Keratinocyte (primary cell): ENCODE measurements at regions not wholly inside any gene's neighbourhood (a gene's known extent, or its start where the extent isn't known, plus 50 kb on each side); places are given as distances from the start of the nearest gene placed in this dataset.

ENCODE experiments used
- DNase-seq: peaks from one replicate; pipeline ENCODE4 v3.0.0-alpha.2; 2011; ENCODE audit warnings: low read depth, missing footprints, low spot score
- FAIRE-seq: peaks from 2 replicates; lab custom pipeline; 2011; peaks lifted over from hg19 to GRCh38; lab: Jason Lieb, UNC
- H2AFZ ChIP-seq: 2 replicates; pipeline ENCODE4 v1.6.0; 2012; ENCODE audit warnings: low read length, control low read depth, inconsistent platforms; ENCODE audit not compliant: control insufficient read depth
- H3K27ac ChIP-seq: 2 replicates; pipeline ENCODE4 v1.5.1; 2011; ENCODE audit warnings: low read length; ENCODE audit not compliant: control insufficient read depth, insufficient read depth
- H3K27me3 ChIP-seq: 3 replicates; pipeline ENCODE4 v1.6.0; 2011; ENCODE audit warnings: low read length; ENCODE audit not compliant: control insufficient read depth, insufficient read depth; ENCODE audit errors: extremely low read depth
- H3K36me3 ChIP-seq, 2 experiments: 2 replicates in 1 of 2; 3 replicates in 1 of 2; pipeline ENCODE4 v1.5.1; 2011; ENCODE audit warnings: low read length in 2 of 2, mild to moderate bottlenecking in 1 of 2; ENCODE audit not compliant: control insufficient read depth in 2 of 2, insufficient read depth in 2 of 2; ENCODE audit errors: extremely low read depth in 1 of 2
- H3K4me1 ChIP-seq: 3 replicates; pipeline ENCODE4 v1.5.1; 2011; ENCODE audit warnings: low read length; ENCODE audit not compliant: control insufficient read depth, insufficient read depth; ENCODE audit errors: extremely low read depth
- H3K4me2 ChIP-seq: 3 replicates; pipeline ENCODE4 v1.6.0; 2011; ENCODE audit warnings: low read depth, low read length; ENCODE audit not compliant: control insufficient read depth, insufficient read depth; ENCODE audit errors: extremely low read depth
- H3K4me3 ChIP-seq, 3 experiments: fragments of 200-600 bp in 1 of 3; sonication (generic) in 1 of 3; 2 replicates in 2 of 3; 3 replicates in 1 of 3; pipeline ENCODE4 v1.5.1; 2011 to 2016; ENCODE audit warnings: low read length in 3 of 3, mild to moderate bottlenecking in 3 of 3, control low read depth in 2 of 3, inconsistent platforms in 1 of 3, low read depth in 1 of 3, mixed read lengths in 1 of 3, mixed run types in 1 of 3, moderate library complexity in 1 of 3; ENCODE audit not compliant: control insufficient read depth in 2 of 3, insufficient read depth in 2 of 3; ENCODE audit errors: extremely low read depth in 1 of 3
- H3K79me2 ChIP-seq: 2 replicates; pipeline ENCODE4 v1.6.0; 2012; ENCODE audit warnings: low read length; ENCODE audit not compliant: control insufficient read depth, insufficient read depth
- H3K9ac ChIP-seq: 3 replicates; pipeline ENCODE4 v1.6.0; 2011; ENCODE audit warnings: low read length; ENCODE audit not compliant: control insufficient read depth, insufficient read depth; ENCODE audit errors: extremely low read depth
- H3K9me1 ChIP-seq: 3 replicates; pipeline ENCODE4 v1.6.0; 2011; ENCODE audit warnings: low read length; ENCODE audit not compliant: control insufficient read depth, insufficient read depth; ENCODE audit errors: extremely low read depth
- H3K9me3 ChIP-seq: 2 replicates; pipeline ENCODE4 v1.5.1; 2012; ENCODE audit warnings: low read depth, low read length; ENCODE audit not compliant: control insufficient read depth
- H4K20me1 ChIP-seq: 3 replicates; pipeline ENCODE4 v1.6.0; 2011; ENCODE audit warnings: low read length; ENCODE audit not compliant: control insufficient read depth, insufficient read depth; ENCODE audit errors: extremely low read depth
- CTCF ChIP-seq, 3 experiments: IDR thresholded peaks in 1 of 3; conservative IDR thresholded peaks in 1 of 3; optimal IDR thresholded peaks in 1 of 3; 2 replicates in 2 of 3; 3 replicates in 1 of 3; pipeline versions ENCODE3 to v1.5.1; 2011; ENCODE audit warnings: low read length in 3 of 3, mild to moderate bottlenecking in 3 of 3, moderate library complexity in 2 of 3, control low read depth in 1 of 3, inconsistent platforms in 1 of 3; ENCODE audit not compliant: insufficient read depth in 2 of 3; ENCODE audit errors: extremely low read depth in 1 of 3
- EZH2 ChIP-seq: IDR thresholded peaks from one replicate; pipeline ENCODE4 v1.6.1; 2012; ENCODE audit warnings: inconsistent platforms, mild to moderate bottlenecking, low read length, moderate library complexity
- dilution Hi-C: fragments of 300-500 bp; cut with MboI; formaldehyde crosslinking; loops from one replicate; pipeline ENCODE4 v1.7.0; 2020; ENCODE audit warnings: low sequenced_read_pairs; ENCODE audit not compliant: extremely low pct_ligation_motif_present

- Histone ChIP-seq H3K27ac (no peak overlapping the region), H3K9me3 (peaks cover 25% of the 10 kb centered on the region), H2AFZ (no peak overlapping the region), H3K9me1 (no peaks in the 10 kb centered on the region), H4K20me1 (no peaks in the 10 kb centered on the region), H3K36me3 (no peaks in the 10 kb centered on the region), H3K4me3 (no peak overlapping the region), H3K9ac (no peak overlapping the region), H3K4me2 (no peak overlapping the region), H3K79me2 (no peaks in the 10 kb centered on the region), H3K27me3 (no peaks in the 10 kb centered on the region), H3K4me1 (no peaks in the 10 kb centered on the region)
- no peak for TF ChIP-seq EZH2
- TF ChIP-seq CTCF (optimal IDR thresholded peaks at IDR 0.05 in 1 of 3, IDR thresholded peaks at IDR 0.05 in 1 of 3, conservative IDR thresholded peaks at IDR 0.05 in 1 of 3; ENCODE audit: extremely low read depth in 1 of 3, insufficient read depth in 2 of 3, low read length in 3 of 3), result no peak
- FAIRE-seq (no peak), DNase-seq (no peak)
- dilution Hi-C loops, result no loop called here
These were observed 1509.5 kb downstream of the BRD1 start for GRCh38 chr22:48318173-48318572.

DNA sequence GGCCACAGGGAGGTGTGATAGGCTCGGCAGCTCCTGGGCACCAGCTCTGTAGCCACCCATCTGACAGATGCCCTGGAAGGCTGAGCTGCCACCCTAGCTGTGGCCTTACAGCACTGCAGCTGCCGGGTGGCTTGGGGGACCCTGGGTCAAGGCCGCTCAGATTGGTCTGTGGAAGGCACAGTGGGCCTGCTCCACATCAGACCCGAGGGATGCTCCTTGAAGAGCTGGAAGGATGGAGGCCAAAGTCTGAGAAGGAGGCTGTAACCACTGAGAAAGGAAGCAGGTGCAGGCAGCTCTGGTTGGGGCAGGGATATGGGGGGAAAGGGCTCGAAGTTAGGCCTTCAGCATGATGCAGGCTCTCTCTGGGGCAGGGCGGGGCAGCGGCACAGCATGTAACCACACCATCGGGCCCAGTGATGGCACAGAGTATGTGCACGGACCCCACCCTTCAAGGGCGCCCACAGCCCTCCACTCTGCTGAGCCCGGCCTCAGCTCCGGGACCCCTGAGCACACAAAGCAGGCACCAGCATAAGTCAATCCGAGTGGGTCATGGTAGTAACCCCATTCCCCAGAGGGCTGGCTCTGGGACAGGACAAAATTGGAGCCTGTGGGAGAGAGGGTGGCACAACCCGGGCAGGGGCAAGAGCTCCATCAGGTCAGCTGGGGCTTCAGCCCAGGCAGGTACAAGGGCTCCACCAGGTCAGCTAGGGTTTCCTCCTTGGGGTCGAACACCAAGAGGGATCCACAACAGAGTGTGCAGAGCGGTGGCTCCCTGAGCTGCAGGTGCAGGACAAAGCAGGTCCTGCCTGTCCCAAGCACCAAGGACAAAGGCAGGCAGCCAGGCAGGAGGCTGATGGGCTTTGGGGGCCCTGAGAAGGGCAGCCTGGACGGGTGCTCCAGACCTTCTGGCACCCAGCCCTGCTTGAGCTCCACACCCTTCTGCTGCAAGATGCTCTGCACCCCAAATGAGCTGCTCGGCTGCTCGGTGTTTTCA lies 1511.1 kb downstream of the BRD1 start:
- H3K79me2 ChIP-seq, result no peaks in the 10 kb centered on the region
- no peak for DNase-seq
- H3K4me2 ChIP-seq, result no peak overlapping the region
- dilution Hi-C loops, result no loop called here
- no peaks in the 10 kb centered on the region for H3K4me1 ChIP-seq
- TF ChIP-seq CTCF (optimal IDR thresholded peaks at IDR 0.05 in 1 of 3, IDR thresholded peaks at IDR 0.05 in 1 of 3, conservative IDR thresholded peaks at IDR 0.05 in 1 of 3; ENCODE audit: extremely low read depth in 1 of 3, insufficient read depth in 2 of 3, low read length in 3 of 3) (no peak), EZH2 (no peak)
- no peaks in the 10 kb centered on the region for H3K36me3 ChIP-seq
- no peaks in the 10 kb centered on the region for H4K20me1 ChIP-seq
- H3K9ac ChIP-seq, result no peak overlapping the region
- no peaks in the 10 kb centered on the region for H3K27me3 ChIP-seq
- no peak overlapping the region for H2AFZ ChIP-seq
- H3K27ac ChIP-seq, result no peak overlapping the region
- H3K9me1 ChIP-seq, result no peaks in the 10 kb centered on the region
- peaks cover 25% of the 10 kb centered on the region for H3K9me3 ChIP-seq
- FAIRE-seq, result no peak
- no peak overlapping the region for H3K4me3 ChIP-seq
